H9 (cell line): ENCODE measurements at regions not wholly inside any gene's neighbourhood (a gene's known extent, or its start where the extent isn't known, plus 50 kb on each side); places are given as distances from the start of the nearest gene placed in this dataset.

Experiments used
- DNase-seq: peaks from one replicate; pipeline ENCODE4 v3.0.0-alpha.2; 2017
- H2AFZ ChIP-seq: one replicate; pipeline ENCODE4 v1.6.1; 2013; ENCODE audit warnings: mild to moderate bottlenecking, low read length, control low read depth, moderate library complexity
- H2AK5ac ChIP-seq: 2 replicates; pipeline ENCODE4 v1.6.1; 2013; ENCODE audit warnings: low read length, control low read depth, mixed read lengths; ENCODE audit not compliant: insufficient read length
- H2BK120ac ChIP-seq: one replicate; pipeline ENCODE4 v1.6.1; 2013; ENCODE audit warnings: low read depth, mild to moderate bottlenecking, low read length, control low read depth, inconsistent platforms; ENCODE audit not compliant: poor library complexity, severe bottlenecking
- H2BK12ac ChIP-seq: 2 replicates; pipeline ENCODE4 v1.6.1; 2013; ENCODE audit warnings: low read length, control low read depth, mixed read lengths, low read depth; ENCODE audit not compliant: insufficient read length
- H2BK15ac ChIP-seq: 2 replicates; pipeline ENCODE4 v1.6.1; 2013; ENCODE audit warnings: low read depth, low read length, control low read depth
- H2BK20ac ChIP-seq: one replicate; pipeline ENCODE4 v1.6.1; 2013; ENCODE audit warnings: low read depth, mild to moderate bottlenecking, low read length, control low read depth, inconsistent platforms; ENCODE audit not compliant: poor library complexity, severe bottlenecking
- H2BK5ac ChIP-seq: 2 replicates; pipeline ENCODE4 v1.6.1; 2013; ENCODE audit warnings: low read length, control low read depth, mixed read lengths; ENCODE audit not compliant: insufficient read length
- H3K14ac ChIP-seq: 2 replicates; pipeline ENCODE4 v1.6.1; 2013; ENCODE audit warnings: low read length, control low read depth; ENCODE audit not compliant: insufficient read depth
- H3K18ac ChIP-seq: 2 replicates; pipeline ENCODE4 v1.6.1; 2013; ENCODE audit warnings: low read depth, mild to moderate bottlenecking, mixed read lengths, low read length, control low read depth; ENCODE audit not compliant: insufficient read length
- H3K23ac ChIP-seq: 2 replicates; pipeline ENCODE4 v1.6.1; 2013; ENCODE audit warnings: low read length, control low read depth, mixed read lengths, low read depth; ENCODE audit not compliant: insufficient read length
- H3K23me2 ChIP-seq: 2 replicates; pipeline ENCODE4 v1.6.1; 2013; ENCODE audit warnings: low read depth, mild to moderate bottlenecking, mixed read lengths, low read length, control low read depth; ENCODE audit not compliant: insufficient read length, poor library complexity, severe bottlenecking
- H3K27ac ChIP-seq: 2 replicates; pipeline ENCODE4 v1.5.1; 2013; ENCODE audit warnings: low read length, control low read depth, mixed read lengths, low read depth; ENCODE audit not compliant: insufficient read length
- H3K27me3 ChIP-seq: 2 replicates; pipeline ENCODE4 v1.6.1; 2013; ENCODE audit warnings: low read length, control low read depth, inconsistent platforms; ENCODE audit not compliant: insufficient read depth
- H3K4ac ChIP-seq: 2 replicates; pipeline ENCODE4 v1.6.1; 2013; ENCODE audit warnings: low read depth, mild to moderate bottlenecking, control low read depth, inconsistent platforms, low read length, moderate library complexity
- H3K4me1 ChIP-seq: 2 replicates; pipeline ENCODE4 v1.6.1; 2013; ENCODE audit warnings: low read length, control low read depth, inconsistent platforms; ENCODE audit not compliant: insufficient read depth
- H3K4me2 ChIP-seq: 2 replicates; pipeline ENCODE4 v1.6.1; 2013; ENCODE audit warnings: low read length, control low read depth, mixed read lengths; ENCODE audit not compliant: insufficient read length, insufficient read depth
- H3K56ac ChIP-seq: 2 replicates; pipeline ENCODE4 v1.6.1; 2013; ENCODE audit warnings: low read depth, mild to moderate bottlenecking, mixed read lengths, low read length, control low read depth; ENCODE audit not compliant: insufficient read length
- H3K79me1 ChIP-seq: 2 replicates; pipeline ENCODE4 v1.6.1; 2013; ENCODE audit warnings: low read depth, mild to moderate bottlenecking, moderate library complexity, low read length, control low read depth, inconsistent platforms; ENCODE audit not compliant: insufficient read depth, poor library complexity, severe bottlenecking
- H3K79me2 ChIP-seq: 2 replicates; pipeline ENCODE4 v1.6.1; 2013; ENCODE audit warnings: low read length, control low read depth, inconsistent platforms; ENCODE audit not compliant: insufficient read depth
- H3K9ac ChIP-seq: 2 replicates; pipeline ENCODE4 v1.6.1; 2013; ENCODE audit warnings: low read length, control low read depth, mixed read lengths; ENCODE audit not compliant: insufficient read length; ENCODE audit errors: extremely low read depth
- H3K9me3 ChIP-seq: one replicate; pipeline ENCODE4 v1.6.1; 2013; ENCODE audit warnings: low read depth, low read length, inconsistent platforms; ENCODE audit not compliant: control insufficient read depth
- H3T11ph ChIP-seq: one replicate; pipeline ENCODE4 v1.6.1; 2013; ENCODE audit warnings: mild to moderate bottlenecking, low read length, control low read depth, inconsistent platforms
- H4K20me1 ChIP-seq: one replicate; pipeline ENCODE4 v1.6.1; 2013; ENCODE audit not compliant: control insufficient read depth, insufficient read length, insufficient read depth
- H4K5ac ChIP-seq: 2 replicates; pipeline ENCODE4 v1.6.1; 2013; ENCODE audit warnings: low read depth, mild to moderate bottlenecking, mixed read lengths, low read length, control low read depth; ENCODE audit not compliant: insufficient read length
- H4K8ac ChIP-seq: replicated peaks from 2 replicates; pipeline ENCODE4 v1.6.1; 2013; ENCODE audit warnings: low read length, control low read depth, mixed read lengths, low read depth; ENCODE audit not compliant: insufficient read length
- H4K91ac ChIP-seq: 2 replicates; pipeline ENCODE4 v1.6.1; 2013; ENCODE audit warnings: low read depth, mild to moderate bottlenecking, moderate library complexity, mixed read lengths, low read length, control low read depth; ENCODE audit not compliant: insufficient read length
- H3K27ac Mint-ChIP-seq, 3 experiments: 2 replicates in 2 of 3; 3 replicates in 1 of 3; pipeline ENCODE4 v1.8.0; 2020 to 2021; ENCODE audit warnings: mixed read lengths in 3 of 3, mild to moderate bottlenecking in 1 of 3, moderate library complexity in 1 of 3
- H3K27me3 Mint-ChIP-seq: 2 replicates; pipeline ENCODE4 v1.8.0; 2021; ENCODE audit warnings: low read depth, mild to moderate bottlenecking, moderate library complexity, mixed read lengths
- H3K36me3 Mint-ChIP-seq, 3 experiments: 2 replicates in 2 of 3; 3 replicates in 1 of 3; pipeline ENCODE4 v1.8.0; 2020 to 2021; ENCODE audit warnings: low read depth in 3 of 3, mixed read lengths in 3 of 3; ENCODE audit not compliant: insufficient read depth in 1 of 3
- H3K4me1 Mint-ChIP-seq, 2 experiments: 2 replicates each; pipeline ENCODE4 v1.8.0; 2020; ENCODE audit warnings: mixed read lengths in 2 of 2
- H3K4me3 Mint-ChIP-seq, 2 experiments: 2 replicates in 1 of 2; 3 replicates in 1 of 2; pipeline ENCODE4 v1.8.0; 2020 to 2021; ENCODE audit warnings: mild to moderate bottlenecking in 2 of 2, mixed read lengths in 2 of 2, moderate library complexity in 1 of 2
- H3K9me3 Mint-ChIP-seq, 2 experiments: 2 replicates in 1 of 2; 3 replicates in 1 of 2; pipeline ENCODE4 v1.8.0; 2020; ENCODE audit warnings: mild to moderate bottlenecking in 2 of 2, mixed read lengths in 2 of 2, moderate library complexity in 1 of 2
- WGBS: extraction: QIAGEN DNeasy Blood & Tissue Kit; methylation state at CpG from one replicate; pipeline ENCODE4 v1.1.7; 2013; ENCODE audit warnings: missing lambda C conversion rate, low lambda C conversion rate, mixed read lengths; ENCODE audit not compliant: insufficient read length; ENCODE audit errors: extremely low coverage; 5-methylcytosine and 5-hydroxymethylcytosine counted together
- TF ChIP-seq, protein P1 (sequence below): fragments of 200-600 bp; sonication (generic); conservative IDR thresholded peaks from 3 replicates; pipeline ENCODE4 v1.8.0; 2021; ENCODE audit warnings: antibody characterized with exemption, mild to moderate bottlenecking

DNA sequence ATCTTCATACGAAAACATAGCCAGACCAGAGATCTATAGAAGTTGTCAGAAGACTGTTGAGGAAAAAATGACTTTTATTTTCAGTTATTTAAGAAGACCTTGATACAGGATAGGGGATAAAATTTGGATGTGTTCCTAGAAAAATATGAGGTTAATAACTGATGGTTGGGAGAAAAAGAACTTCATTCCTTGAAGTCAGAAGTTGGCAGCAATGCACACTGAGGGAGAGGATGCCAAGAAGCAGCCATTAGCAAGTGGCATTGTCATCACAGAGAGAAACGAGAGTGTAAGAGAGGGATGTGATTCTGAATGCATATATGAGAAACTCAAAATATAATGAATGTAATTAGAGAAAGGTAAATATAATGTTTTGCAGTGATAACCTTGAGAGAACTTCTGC is 382.1 kb upstream of the EPHA5 start:
- H4K5ac ChIP-seq = no peak overlapping the region
- WGBS = no CpG with 5 or more reads among the region's 2 CpGs
- no peak for DNase-seq

More for the DNA sequence above, 382.1 kb upstream of the EPHA5 start:
- H3K18ac ChIP-seq = no peak overlapping the region
- Mint-ChIP-seq H3K27ac (no peak overlapping the region), H3K36me3 (peaks cover 0 to 4% (median 0%) of the 10 kb centered on the region in 3 experiments; a peak in 2 of 7 replicates), H3K4me3 (no peak overlapping the region), H3K27me3 (no peaks in the 10 kb centered on the region), H3K4me1 (peaks cover 3% of the 10 kb centered on the region in 2 experiments; a peak in 1 of 4 replicates), H3K9me3 (peaks cover 3 to 7% of the 10 kb centered on the region in 2 experiments; a peak in 4 of 5 replicates)
- no peak overlapping the region for H2AFZ ChIP-seq
- no peaks in the 10 kb centered on the region for H3K79me2 ChIP-seq
- H3K23ac ChIP-seq = no peak overlapping the region
- H4K91ac ChIP-seq = no peak overlapping the region
- no peak overlapping the region for H3K4me2 ChIP-seq
- no peak overlapping the region for H2BK20ac ChIP-seq
- H3K23me2 ChIP-seq = no peaks in the 10 kb centered on the region
- H2AK5ac ChIP-seq = no peak overlapping the region
- no peak overlapping the region for H2BK12ac ChIP-seq
- H3K4me1 ChIP-seq = no peaks in the 10 kb centered on the region
- H3T11ph ChIP-seq = no peak overlapping the region
- H3K9ac ChIP-seq = no peak overlapping the region
- H4K8ac ChIP-seq = no peak overlapping the region
- no peak overlapping the region for H3K4ac ChIP-seq
- no peak overlapping the region for H3K14ac ChIP-seq
- H2BK120ac ChIP-seq = no peak overlapping the region
- TF ChIP-seq, protein P1, sequence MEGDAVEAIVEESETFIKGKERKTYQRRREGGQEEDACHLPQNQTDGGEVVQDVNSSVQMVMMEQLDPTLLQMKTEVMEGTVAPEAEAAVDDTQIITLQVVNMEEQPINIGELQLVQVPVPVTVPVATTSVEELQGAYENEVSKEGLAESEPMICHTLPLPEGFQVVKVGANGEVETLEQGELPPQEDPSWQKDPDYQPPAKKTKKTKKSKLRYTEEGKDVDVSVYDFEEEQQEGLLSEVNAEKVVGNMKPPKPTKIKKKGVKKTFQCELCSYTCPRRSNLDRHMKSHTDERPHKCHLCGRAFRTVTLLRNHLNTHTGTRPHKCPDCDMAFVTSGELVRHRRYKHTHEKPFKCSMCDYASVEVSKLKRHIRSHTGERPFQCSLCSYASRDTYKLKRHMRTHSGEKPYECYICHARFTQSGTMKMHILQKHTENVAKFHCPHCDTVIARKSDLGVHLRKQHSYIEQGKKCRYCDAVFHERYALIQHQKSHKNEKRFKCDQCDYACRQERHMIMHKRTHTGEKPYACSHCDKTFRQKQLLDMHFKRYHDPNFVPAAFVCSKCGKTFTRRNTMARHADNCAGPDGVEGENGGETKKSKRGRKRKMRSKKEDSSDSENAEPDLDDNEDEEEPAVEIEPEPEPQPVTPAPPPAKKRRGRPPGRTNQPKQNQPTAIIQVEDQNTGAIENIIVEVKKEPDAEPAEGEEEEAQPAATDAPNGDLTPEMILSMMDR = no peak
- no peaks in the 10 kb centered on the region for H3K27me3 ChIP-seq
- H3K9me3 ChIP-seq = no peaks in the 10 kb centered on the region
- H2BK15ac ChIP-seq = no peak overlapping the region
- no peaks in the 10 kb centered on the region for H3K79me1 ChIP-seq
- no peak overlapping the region for H3K56ac ChIP-seq
- H4K20me1 ChIP-seq = no peaks in the 10 kb centered on the region
- H3K27ac ChIP-seq = no peak overlapping the region
- no peak overlapping the region for H2BK5ac ChIP-seq
